Endothelial cell of umbilical vein (primary cell): ENCODE measurements at regions not wholly inside any gene's neighbourhood (a gene's known extent, or its start where the extent isn't known, plus 50 kb on each side); places are given as distances from the start of the nearest gene placed in this dataset.

Source experiments
- BruUV-seq: library from RNA; stranded (reverse); fragments of 400-500 nt; replicated peaks from 2 replicates; lab custom pipeline; 2021; lab: Mats Ljungman, UMichigan
- CTCF ChIA-PET: fragments of 300-600, 350-600 bp; sonication (Branson Sonifier 250); formaldehyde crosslinking; loops from one replicate; lab custom pipeline; 2021; ENCODE audit warnings: antibody characterized with exemption, inconsistent platforms; lab: Charles Lee
- POLR2A ChIA-PET: fragments of 300-600, 350-600 bp; sonication (Branson Sonifier 250); formaldehyde crosslinking; loops from one replicate; lab custom pipeline; 2021; ENCODE audit warnings: antibody characterized with exemption, inconsistent platforms; lab: Charles Lee
- DNase-seq: peaks from one replicate; pipeline ENCODE4 v3.0.0-alpha.2; 2011; ENCODE audit warnings: low read depth, low spot score
- FAIRE-seq: peaks from 2 replicates; lab custom pipeline; 2011; peaks lifted over from hg19 to GRCh38; lab: Jason Lieb, UNC
- H2AFZ ChIP-seq: 2 replicates; pipeline ENCODE4 v1.6.0; 2012; ENCODE audit warnings: low read depth, low read length, control low read depth, inconsistent platforms
- H3K27ac ChIP-seq: 2 replicates; pipeline ENCODE4 v1.5.1; 2011; ENCODE audit warnings: low read depth, mild to moderate bottlenecking, control low read depth, low read length, moderate library complexity; ENCODE audit not compliant: insufficient read depth
- H3K27me3 ChIP-seq, 2 experiments: 2 replicates each; pipeline versions ENCODE4 v1.6.0 to v1.6.1; 2011; ENCODE audit warnings: low read length in 2 of 2, mixed read lengths in 1 of 2; ENCODE audit not compliant: control insufficient read depth in 2 of 2, insufficient read depth in 2 of 2
- H3K36me3 ChIP-seq, 2 experiments: 2 replicates in 1 of 2; 3 replicates in 1 of 2; pipeline ENCODE4 v1.5.1; 2011; ENCODE audit warnings: low read length in 2 of 2, mild to moderate bottlenecking in 1 of 2, moderate library complexity in 1 of 2; ENCODE audit not compliant: control insufficient read depth in 2 of 2, insufficient read depth in 2 of 2; ENCODE audit errors: extremely low read depth in 1 of 2
- H3K4me1 ChIP-seq: 3 replicates; pipeline ENCODE4 v1.5.1; 2011; ENCODE audit warnings: mild to moderate bottlenecking, low read length; ENCODE audit not compliant: control insufficient read depth, insufficient read depth; ENCODE audit errors: extremely low read depth
- H3K4me2 ChIP-seq: 2 replicates; pipeline ENCODE4 v1.6.1; 2011; ENCODE audit warnings: low read length, control low read depth, mixed read lengths; ENCODE audit not compliant: insufficient read depth
- H3K4me3 ChIP-seq, 3 experiments: fragments of 200-600 bp in 1 of 3; sonication (generic), shearing (Covaris generic) in 1 of 3; replicated peaks in 1 of 3; 2 replicates each; pipeline ENCODE4 v1.5.1; 2011 to 2016; ENCODE audit warnings: control low read depth in 3 of 3, low read length in 3 of 3, mild to moderate bottlenecking in 2 of 3, inconsistent platforms in 1 of 3, low read depth in 1 of 3, moderate library complexity in 1 of 3; ENCODE audit not compliant: insufficient read depth in 1 of 3
- H3K79me2 ChIP-seq: 2 replicates; pipeline ENCODE4 v1.6.0; 2012; ENCODE audit warnings: low read length, inconsistent platforms; ENCODE audit not compliant: control insufficient read depth, insufficient read depth
- H3K9ac ChIP-seq: replicated peaks from 2 replicates; pipeline ENCODE3; 2011; ENCODE audit warnings: low read length, control low read depth; ENCODE audit not compliant: insufficient read depth; ENCODE audit errors: extremely low read depth
- H3K9me1 ChIP-seq: replicated peaks from 3 replicates; pipeline ENCODE4 v1.6.0; 2011; ENCODE audit warnings: mild to moderate bottlenecking, low read length; ENCODE audit not compliant: control insufficient read depth, insufficient read depth; ENCODE audit errors: extremely low read depth
- H3K9me3 ChIP-seq: replicated peaks from 2 replicates; pipeline ENCODE4 v1.5.1; 2012; ENCODE audit warnings: low read length, inconsistent platforms; ENCODE audit not compliant: control insufficient read depth, insufficient read depth
- H4K20me1 ChIP-seq: replicated peaks from 2 replicates; pipeline ENCODE3; 2011; ENCODE audit warnings: mild to moderate bottlenecking, low read length; ENCODE audit not compliant: control insufficient read depth, insufficient read depth; ENCODE audit errors: extremely low read depth
- CTCF ChIP-seq, 2 donors: IDR thresholded peaks; 1 replicate in 1 of 2; 2 replicates in 1 of 2; pipeline ENCODE4 v1.5.1; 2011; ENCODE audit warnings: low read length in 2 of 2, mild to moderate bottlenecking in 2 of 2, moderate library complexity in 2 of 2, control low read depth in 1 of 2, inconsistent platforms in 1 of 2, low read depth in 1 of 2; ENCODE audit not compliant: insufficient read depth in 1 of 2; ENCODE audit errors: extremely low read depth in 1 of 2
- EZH2 ChIP-seq: IDR thresholded peaks from 2 replicates; pipeline ENCODE4 v1.6.1; 2012; ENCODE audit warnings: borderline replicate concordance, low read depth, mild to moderate bottlenecking, moderate library complexity, low read length, inconsistent platforms; ENCODE audit not compliant: severe bottlenecking
- FOS ChIP-seq: IDR thresholded peaks from 2 replicates; pipeline ENCODE4 v1.6.1; 2011; ENCODE audit warnings: mild to moderate bottlenecking, low read length, moderate library complexity, borderline replicate concordance; ENCODE audit not compliant: insufficient read depth
- GATA2 ChIP-seq: IDR thresholded peaks from 2 replicates; pipeline ENCODE4 v1.7.0; 2011; ENCODE audit warnings: low read depth, mild to moderate bottlenecking, moderate library complexity, mixed read lengths, low read length; ENCODE audit not compliant: insufficient read length, insufficient read depth
- JUN ChIP-seq: IDR thresholded peaks from 2 replicates; pipeline ENCODE4 v1.6.1; 2011; ENCODE audit warnings: borderline replicate concordance, low read depth; ENCODE audit not compliant: insufficient read length, insufficient read depth
- MAX ChIP-seq: IDR thresholded peaks from 2 replicates; pipeline ENCODE4 v1.6.1; 2011; ENCODE audit not compliant: insufficient read depth, insufficient read length
- MYC ChIP-seq: IDR thresholded peaks from one replicate; pipeline ENCODE4 v1.6.1; 2011; ENCODE audit warnings: mild to moderate bottlenecking, low read depth, low read length
- POLR2A ChIP-seq: IDR thresholded peaks from 2 replicates; pipeline ENCODE4 v1.6.1; 2012; ENCODE audit warnings: low read depth, mild to moderate bottlenecking, control low read depth, low read length
- POLR2AphosphoS5 ChIP-seq: IDR thresholded peaks from 2 replicates; pipeline ENCODE4 v1.6.1; 2012; ENCODE audit warnings: low read depth, mild to moderate bottlenecking, control low read depth, low read length, moderate library complexity; ENCODE audit not compliant: insufficient read depth
- dilution Hi-C: fragments of 300-500 bp; cut with MboI; formaldehyde crosslinking; loops from one replicate; pipeline ENCODE4 v1.15.0; 2019; ENCODE audit warnings: low sequenced_read_pairs; ENCODE audit not compliant: extremely low pct_ligation_motif_present
- intact Hi-C: fragments of 100-400 bp; cut with micrococcal nuclease; formaldehyde crosslinking; loops from one replicate; pipeline ENCODE4 v1.10.0; 2022

GRCh38 chr3:62956411-62956810 is 81.2 kb upstream of the CADPS start:
- Histone ChIP-seq H3K4me2 (no peak overlapping the region), H3K9me1 (no peaks in the 10 kb centered on the region), H3K9me3 (no peaks in the 10 kb centered on the region), H3K27me3 (no peaks in the 10 kb centered on the region), H3K27ac (no peak overlapping the region), H3K79me2 (no peaks in the 10 kb centered on the region), H3K36me3 (no peaks in the 10 kb centered on the region), H2AFZ (no peak overlapping the region), H3K9ac (no peak overlapping the region), H3K4me1 (no peaks in the 10 kb centered on the region), H3K4me3 (no peak overlapping the region), H4K20me1 (no peaks in the 10 kb centered on the region)
- FAIRE-seq (no peak), DNase-seq (no peak)
- intact Hi-C loops (no loop called here), dilution Hi-C loops (no loop called here)
- TF ChIP-seq GATA2 (no peak), MYC (no peak), EZH2 (no peak), POLR2A (no peak), MAX (no peak), JUN (no peak), POLR2AphosphoS5 (no peak), CTCF (IDR thresholded peaks at IDR 0.05; ENCODE audit: extremely low read depth in 1 of 2, insufficient read depth in 1 of 2, low read depth in 1 of 2, low read length in 2 of 2) (no peak), FOS (no peak)
- no TSS peak for BruUV-seq
- CTCF ChIA-PET: no interaction called here
- POLR2A ChIA-PET: no interaction called here
